Cardiac muscle cell (in vitro differentiated cells and primary cell): ENCODE measurements at regions not wholly inside any gene's neighbourhood (a gene's known extent, or its start where the extent isn't known, plus 50 kb on each side); places are given as distances from the start of the nearest gene placed in this dataset.
"Not testable (repeated sequence)": the region's sequence is repeated elsewhere in the genome, so short reads cannot be mapped to it uniquely, and the experiment has no call there.

Experiments used
- DNase-seq, 2 donors: peaks; one replicate each; pipeline versions ENCODE4 v3.0.0 to v3.0.0-alpha.2; 2010 to 2017; ENCODE audit warnings: low read depth in 1 of 2, low spot score in 1 of 2
- H3K27ac ChIP-seq: fragments of 200-600 bp; sonication (generic); 2 replicates; pipeline ENCODE4 v1.5.1; 2016
- H3K27me3 ChIP-seq: fragments of 200-600 bp; sonication (generic); 2 replicates; pipeline ENCODE4 v1.6.0; 2016; ENCODE audit warnings: control low read depth
- H3K36me3 ChIP-seq: fragments of 200-600 bp; sonication (generic); 2 replicates; pipeline ENCODE4 v1.5.1; 2016; ENCODE audit warnings: control low read depth
- H3K4me1 ChIP-seq: fragments of 200-600 bp; sonication (generic); 2 replicates; pipeline ENCODE4 v1.8.1; 2017; ENCODE audit warnings: low read depth, mild to moderate bottlenecking, mixed run types
- H3K4me3 ChIP-seq: fragments of 200-600 bp; sonication (generic); 2 replicates; pipeline ENCODE4 v1.5.1; 2016; ENCODE audit warnings: mild to moderate bottlenecking
- H3K9me3 ChIP-seq: fragments of 200-600 bp; sonication (generic); 2 replicates; pipeline ENCODE4 v1.5.1; 2017; ENCODE audit warnings: low read depth, mild to moderate bottlenecking, control low read depth
- TF ChIP-seq, protein P1 (sequence below): IDR thresholded peaks from 2 replicates; pipeline ENCODE4 v1.5.1; 2012; ENCODE audit warnings: low read depth, mild to moderate bottlenecking, low read length

DNA sequence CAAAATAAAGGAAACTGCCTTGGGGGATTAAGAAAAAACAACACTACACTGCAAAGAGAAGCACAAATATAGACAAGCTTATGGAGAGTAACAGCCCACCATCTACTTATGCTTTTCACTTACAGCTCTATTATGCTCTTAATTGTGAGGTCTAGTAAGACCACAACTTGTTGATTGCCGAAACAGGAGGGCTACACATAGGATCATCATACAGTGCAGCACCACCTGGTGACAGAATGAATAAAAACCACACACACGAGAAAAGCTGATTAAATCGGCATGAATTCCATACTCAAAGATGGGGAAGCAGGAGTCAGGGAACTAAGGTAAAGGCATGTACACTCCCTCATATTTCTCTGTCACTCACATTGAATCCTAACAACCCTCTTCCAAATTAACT lies 259.2 kb downstream of the IKZF2 start:
- Histone ChIP-seq H3K27me3 (no peaks in the 10 kb centered on the region), H3K27ac (no peak overlapping the region), H3K4me3 (no peak overlapping the region), H3K4me1 (no peaks in the 10 kb centered on the region), H3K9me3 (no peaks in the 10 kb centered on the region), H3K36me3 (no peaks in the 10 kb centered on the region)
- TF ChIP-seq, protein P1, sequence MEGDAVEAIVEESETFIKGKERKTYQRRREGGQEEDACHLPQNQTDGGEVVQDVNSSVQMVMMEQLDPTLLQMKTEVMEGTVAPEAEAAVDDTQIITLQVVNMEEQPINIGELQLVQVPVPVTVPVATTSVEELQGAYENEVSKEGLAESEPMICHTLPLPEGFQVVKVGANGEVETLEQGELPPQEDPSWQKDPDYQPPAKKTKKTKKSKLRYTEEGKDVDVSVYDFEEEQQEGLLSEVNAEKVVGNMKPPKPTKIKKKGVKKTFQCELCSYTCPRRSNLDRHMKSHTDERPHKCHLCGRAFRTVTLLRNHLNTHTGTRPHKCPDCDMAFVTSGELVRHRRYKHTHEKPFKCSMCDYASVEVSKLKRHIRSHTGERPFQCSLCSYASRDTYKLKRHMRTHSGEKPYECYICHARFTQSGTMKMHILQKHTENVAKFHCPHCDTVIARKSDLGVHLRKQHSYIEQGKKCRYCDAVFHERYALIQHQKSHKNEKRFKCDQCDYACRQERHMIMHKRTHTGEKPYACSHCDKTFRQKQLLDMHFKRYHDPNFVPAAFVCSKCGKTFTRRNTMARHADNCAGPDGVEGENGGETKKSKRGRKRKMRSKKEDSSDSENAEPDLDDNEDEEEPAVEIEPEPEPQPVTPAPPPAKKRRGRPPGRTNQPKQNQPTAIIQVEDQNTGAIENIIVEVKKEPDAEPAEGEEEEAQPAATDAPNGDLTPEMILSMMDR: peak; percentile 55
- peak; percentile 29 to 75 for DNase-seq

DNA sequence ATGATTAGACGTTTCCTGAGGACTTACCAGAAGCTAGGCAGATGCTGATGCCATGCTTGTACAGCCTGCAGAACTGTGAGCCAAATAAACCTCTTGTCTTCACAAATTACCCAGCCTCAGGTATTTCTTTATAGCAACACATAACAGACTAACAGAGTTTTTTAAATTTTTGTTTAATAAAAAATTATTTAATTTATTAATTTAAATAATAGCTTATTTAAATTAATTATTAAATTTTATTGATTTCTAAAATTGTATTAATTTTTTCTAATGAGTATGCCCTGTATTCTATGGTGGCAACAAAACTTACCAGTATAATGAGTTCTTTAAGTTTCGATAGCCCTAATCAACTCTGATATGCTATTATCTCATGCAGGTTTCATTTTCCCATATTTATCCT lies 259.8 kb downstream of the IKZF2 start:
- no peaks in the 10 kb centered on the region for H3K27me3 ChIP-seq
- H3K27ac ChIP-seq: no peak overlapping the region
- H3K4me1 ChIP-seq: no peaks in the 10 kb centered on the region
- H3K9me3 ChIP-seq: no peaks in the 10 kb centered on the region
- DNase-seq: no peak
- H3K4me3 ChIP-seq: no peak overlapping the region
- TF ChIP-seq, protein P1: no peak
- H3K36me3 ChIP-seq: no peaks in the 10 kb centered on the region

DNA sequence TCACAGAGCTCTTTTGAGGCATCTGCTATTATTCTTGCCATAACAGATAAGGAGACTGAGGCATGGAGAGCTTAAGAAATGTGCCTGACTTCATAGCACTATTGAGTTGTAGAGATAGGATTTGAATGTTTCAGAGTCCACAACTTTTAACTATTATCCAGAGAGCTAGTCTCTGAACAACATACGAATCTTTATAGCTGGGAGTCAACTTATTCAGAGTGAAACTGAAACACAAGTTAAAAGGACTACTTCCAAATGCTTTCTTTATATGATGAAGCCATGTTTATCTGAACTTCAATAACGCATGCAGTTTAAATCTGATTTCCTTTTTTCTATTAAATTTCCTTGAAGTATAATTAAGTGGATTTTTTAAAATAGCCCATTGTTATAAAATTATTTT lies 268.8 kb downstream of the IKZF2 start:
- Histone ChIP-seq H3K4me3 (no peak overlapping the region), H3K27me3 (no peaks in the 10 kb centered on the region), H3K27ac (no peak overlapping the region), H3K9me3 (no peaks in the 10 kb centered on the region), H3K4me1 (no peaks in the 10 kb centered on the region), H3K36me3 (no peaks in the 10 kb centered on the region)
- TF ChIP-seq, protein P1: no peak
- DNase-seq: no peak

DNA sequence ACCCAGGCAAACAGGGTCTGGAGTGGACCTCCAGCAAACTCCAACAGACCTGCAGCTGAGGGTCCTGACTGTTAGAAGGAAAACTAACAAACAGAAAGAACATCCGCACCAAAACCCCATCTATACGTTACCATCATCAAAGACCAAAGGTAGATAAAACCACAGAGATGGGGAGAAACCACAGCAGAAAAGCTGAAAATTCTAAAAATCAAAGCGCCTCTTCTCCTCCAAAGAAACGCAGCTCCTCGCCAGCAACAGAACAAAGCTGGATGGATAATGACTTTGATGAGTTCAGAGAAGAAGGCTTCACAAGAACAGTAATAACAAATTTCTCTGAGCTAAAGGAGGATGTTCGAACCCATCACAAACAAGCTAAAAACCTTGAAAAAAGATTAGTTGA lies 274.9 kb downstream of the IKZF2 start:
- not testable (repeated sequence) for H3K27me3 ChIP-seq, H3K4me3 ChIP-seq, H3K27ac ChIP-seq, H3K36me3 ChIP-seq, H3K9me3 ChIP-seq, DNase-seq, H3K4me1 ChIP-seq

DNA sequence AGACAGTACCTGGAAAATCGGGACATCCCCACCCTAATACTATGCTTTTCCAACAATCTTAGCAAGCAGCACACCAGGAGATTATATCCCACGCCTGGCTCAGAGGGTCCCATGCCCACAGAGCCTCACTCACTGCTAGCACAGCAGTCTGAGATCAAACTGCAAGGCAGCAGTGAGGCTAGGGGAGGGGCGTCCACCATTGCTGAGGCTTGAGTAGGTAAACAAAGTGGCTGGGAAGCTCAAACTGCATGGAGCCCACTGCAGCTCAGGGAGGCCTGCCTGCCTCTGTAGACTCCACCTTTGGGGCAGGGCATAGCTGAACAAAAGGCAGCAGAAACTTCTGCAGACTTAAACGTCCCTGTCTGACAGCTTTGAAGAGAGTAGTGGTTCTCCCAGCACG lies 275.5 kb downstream of the IKZF2 start:
- H3K27ac ChIP-seq, H3K4me1 ChIP-seq, H3K27me3 ChIP-seq, H3K9me3 ChIP-seq, H3K36me3 ChIP-seq, DNase-seq, H3K4me3 ChIP-seq: not testable (repeated sequence)

DNA sequence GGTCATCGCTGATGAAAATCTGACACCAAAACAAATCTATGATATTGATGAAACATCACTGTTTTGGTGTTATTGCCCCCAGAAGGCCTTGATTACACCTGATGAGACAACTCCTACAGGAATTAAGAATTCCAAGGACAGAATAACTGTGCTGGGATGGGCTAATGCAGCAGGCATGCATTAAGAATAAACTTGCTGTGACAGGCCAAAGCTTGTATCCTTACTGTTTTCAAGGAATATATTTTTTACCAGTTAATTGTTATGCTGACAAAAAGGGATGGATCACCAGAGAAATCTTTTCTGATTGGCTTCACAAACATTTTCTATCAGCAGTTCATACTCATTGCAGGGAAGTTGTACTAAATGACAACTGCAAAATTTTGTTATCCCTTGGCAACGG lies 278.2 kb downstream of the IKZF2 start:
- H3K27me3 ChIP-seq: no peaks in the 10 kb centered on the region
- H3K9me3 ChIP-seq: no peaks in the 10 kb centered on the region
- no peak overlapping the region for H3K4me3 ChIP-seq
- no peaks in the 10 kb centered on the region for H3K4me1 ChIP-seq
- no peak overlapping the region for H3K27ac ChIP-seq
- no peak for DNase-seq
- H3K36me3 ChIP-seq: no peaks in the 10 kb centered on the region
- TF ChIP-seq, protein P1: no peak

DNA sequence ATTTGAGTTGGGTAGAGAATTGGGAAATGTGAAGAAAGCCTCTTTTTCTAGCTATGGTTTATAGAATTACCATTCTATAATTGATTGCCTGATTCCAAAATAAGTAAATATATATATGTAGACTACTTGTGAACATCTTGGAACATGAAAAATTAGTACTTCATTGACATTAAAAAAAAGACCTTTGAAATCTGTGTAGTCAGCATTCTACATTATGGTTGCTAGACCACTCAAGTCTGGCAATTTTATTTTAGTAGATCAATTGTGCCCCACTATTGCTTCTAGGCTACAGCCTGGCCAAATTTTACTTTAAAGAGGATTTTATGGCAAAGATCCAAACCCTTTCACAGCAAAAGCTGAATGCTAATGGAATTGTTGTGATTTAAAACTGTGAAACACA lies 279.8 kb downstream of the IKZF2 start:
- no peak overlapping the region for H3K27ac ChIP-seq
- H3K4me1 ChIP-seq: no peaks in the 10 kb centered on the region
- H3K27me3 ChIP-seq: no peaks in the 10 kb centered on the region
- no peak for DNase-seq
- H3K9me3 ChIP-seq: no peaks in the 10 kb centered on the region
- TF ChIP-seq, protein P1: no peak
- no peak overlapping the region for H3K4me3 ChIP-seq
- no peaks in the 10 kb centered on the region for H3K36me3 ChIP-seq
